ENCODE measurements at regions not wholly inside any gene's neighbourhood (a gene's known extent, or its start where the extent isn't known, plus 50 kb on each side); places are given as distances from the start of the nearest gene placed in this dataset.

GRCh38 chr6:150689900-150690590 is 90.4 kb downstream of the PLEKHG1 start:
- RAD21 ChIA-PET (ENCODE audit: unreplicated experiment) = interaction anchor here (0.7 to 1.6 kb wide), 4 partner anchors 31 to 123 kb away, joined by 3 to 7 read pairs (median 3); no protein-coding TSS in a partner anchor
- no peak for FAIRE-seq
- Histone ChIP-seq H2AFZ (ENCODE audit: control insufficient read depth, low read depth, low read length) (no peak overlapping the region), H3K9ac (ENCODE audit: control insufficient read depth, insufficient read depth, low read length) (no peak overlapping the region), H3K36me3 (ENCODE audit: control insufficient read depth in 2 of 2, insufficient read depth in 2 of 2, low read length in 1 of 2) (no peaks in the 10 kb centered on the region), H3K79me2 (ENCODE audit: control insufficient read depth, insufficient read depth, low read length) (no peaks in the 10 kb centered on the region), H3K4me1 (ENCODE audit: control insufficient read depth, insufficient read depth, low read length) (peaks cover 23% of the 10 kb centered on the region), H3K4me2 (ENCODE audit: control insufficient read depth, insufficient read depth) (peak overlapping the region; percentile 44; the same call in 1 of the 2 replicates), H3K27me3 (replicated peaks in 1 of 2; ENCODE audit: control insufficient read depth in 2 of 2, insufficient read depth in 2 of 2, low read length in 1 of 2) (no peaks in the 10 kb centered on the region; a peak in 1 of 4 replicates), H3K9me3 (replicated peaks; ENCODE audit: control insufficient read depth, insufficient read depth, low read length) (peaks cover 2% of the 10 kb centered on the region; the same call in 2 of the 3 replicates), H3K4me3 (no peak overlapping the region), H4K20me1 (ENCODE audit: control insufficient read depth, insufficient read depth) (no peaks in the 10 kb centered on the region), H3K27ac (ENCODE audit: control insufficient read depth, insufficient read depth) (no peak overlapping the region)
- no peak for TF ChIP-seq STAT3 (IDR thresholded peaks at IDR 0.05; ENCODE audit: low read depth, low read length)
- no peak for TF ChIP-seq ZBED1 (IDR thresholded peaks at IDR 0.05; ENCODE audit: borderline replicate concordance)
- peak; percentile 59; the same call in 1 of the 2 replicates for TF ChIP-seq PAX5 (IDR thresholded peaks at IDR 0.05; ENCODE audit: borderline replicate concordance, low read depth, low read length)
- TF ChIP-seq CHD1 (IDR thresholded peaks at IDR 0.05; ENCODE audit: low read depth, low read length) = no peak
- peak; percentile 39; the same call in 1 of the 2 replicates for TF ChIP-seq SPI1 (IDR thresholded peaks at IDR 0.05; ENCODE audit: borderline replicate concordance, insufficient read depth, low read depth, low read length)
- TF ChIP-seq ZNF384 (IDR thresholded peaks at IDR 0.05; ENCODE audit: borderline replicate concordance, low read depth, low read length) = no peak
- TF ChIP-seq NFYA (IDR thresholded peaks at IDR 0.05; ENCODE audit: borderline replicate concordance, low read depth, low read length) = no peak
- TF ChIP-seq SMAD1 (IDR thresholded peaks at IDR 0.05; ENCODE audit: low read depth, partially characterized antibody) = no peak
- TF ChIP-seq ESRRA (IDR thresholded peaks at IDR 0.05; ENCODE audit: low read length) = no peak
- no peak for TF ChIP-seq SKIL (IDR thresholded peaks at IDR 0.05; ENCODE audit: low read depth, poor library complexity, severe bottlenecking)
- no peak for TF ChIP-seq TCF7 (IDR thresholded peaks at IDR 0.05; ENCODE audit: borderline replicate concordance)
- no peak for TF ChIP-seq NBN (IDR thresholded peaks at IDR 0.05)
- peak; percentile 22; the same call in 1 of the 2 replicates for TF ChIP-seq RUNX3 (IDR thresholded peaks at IDR 0.05; ENCODE audit: low read length)
- no peak for TF ChIP-seq HSF1 (IDR thresholded peaks at IDR 0.05; ENCODE audit: low read depth, low read length)
- TF ChIP-seq BACH1 (IDR thresholded peaks at IDR 0.05; ENCODE audit: borderline replicate concordance) = no peak
- 0 out of 4 replicates have a peak, but pooled peaks of 1 of the 2 experiments have one; percentile 12 for TF ChIP-seq ETV6 (conservative IDR thresholded peaks at IDR 0.05 in 1 of 2, IDR thresholded peaks at IDR 0.05 in 1 of 2; ENCODE audit: borderline replicate concordance in 1 of 2, low read depth in 1 of 2)
- peak; percentile 79 for ATAC-seq
- in situ Hi-C loops (cut with MboI) (no loop called here), intact Hi-C loops (cut with micrococcal nuclease; ENCODE audit: unreplicated experiment) (loop anchor here (5.0 kb wide), 2 partner anchors 53 to 273 kb away; no protein-coding TSS in a partner anchor)
- POLR2A ChIA-PET = no interaction called here
- SMC1A ChIA-PET (ENCODE audit: uncharacterized antibody, unreplicated experiment) = interaction anchor here (0.8 to 6.5 kb wide), 6 partner anchors 29 to 124 kb away, joined by 3 to 43 read pairs (median 4); no protein-coding TSS in a partner anchor
- BruUV-seq (replicated peaks) = no TSS peak
- CTCF ChIA-PET = interaction anchor here (0.6 to 5.4 kb wide), 6 partner anchors 21 to 861 kb away, joined by 3 to 29 read pairs (median 4); no protein-coding TSS in a partner anchor
- DNase-seq (ENCODE audit: low read depth, low spot score) = peak; percentile 20
- WGBS (ENCODE audit: insufficient coverage, insufficient replicate concordance, low lambda C conversion rate, missing lambda C conversion rate) = 15% methylated on average over 5 of the region's 5 CpGs

Data from GM12878 (cell line).